ENCODE measurements at regions not wholly inside any gene's neighbourhood (a gene's known extent, or its start where the extent isn't known, plus 50 kb on each side); places are given as distances from the start of the nearest gene placed in this dataset.
A peak's percentile ranks its signal among the peaks of the same experiment; 100 is the strongest.
"Not testable (repeated sequence)": the region's sequence is repeated elsewhere in the genome, so short reads cannot be mapped to it uniquely, and the experiment has no call there.

GRCh38 chr3:64438812-64439211 lies 213.5 kb upstream of the PRICKLE2 start:
- Histone ChIP-seq H3K79me1 (ENCODE audit: low read depth, low read length) (no peaks in the 10 kb centered on the region), H3K4me3 (ENCODE audit: low read length in 2 of 2) (no peak overlapping the region), H2AK5ac (ENCODE audit: low read depth, low read length) (no peak overlapping the region), H3K36me3 (replicated peaks in 1 of 2; ENCODE audit: control insufficient read depth in 2 of 2, insufficient read depth in 2 of 2, low read length in 2 of 2) (no peaks in the 10 kb centered on the region), H3K14ac (ENCODE audit: low read length) (no peak overlapping the region), H2BK120ac (ENCODE audit: low read depth, low read length) (no peak overlapping the region), H3K27ac (replicated peaks; ENCODE audit: low read length) (no peak overlapping the region), H2BK15ac (ENCODE audit: low read length) (no peak overlapping the region), H3K9ac (ENCODE audit: low read depth, low read length, poor library complexity) (no peak overlapping the region), H2BK5ac (ENCODE audit: low read length) (no peak overlapping the region), H3K9me3 (replicated peaks in 1 of 2; ENCODE audit: control insufficient read depth in 2 of 2, insufficient read depth in 1 of 2, low read depth in 1 of 2, low read length in 2 of 2) (peaks cover 0 to 7% of the 10 kb centered on the region in 2 donors), H3K23ac (ENCODE audit: low read depth, low read length, poor library complexity) (no peak overlapping the region), H3K4ac (ENCODE audit: low read length) (no peak overlapping the region), H3K27me3 (ENCODE audit: control insufficient read depth in 3 of 3, insufficient read depth in 3 of 3, low read depth in 1 of 3, low read length in 3 of 3) (peaks cover 0 to 13% (median 1%) of the 10 kb centered on the region in 3 experiments), H3K18ac (ENCODE audit: low read length) (no peak overlapping the region), H4K91ac (ENCODE audit: low read depth, low read length, poor library complexity) (no peak overlapping the region), H2AFZ (ENCODE audit: low read length) (peak overlapping the region; percentile 9), H3K4me1 (ENCODE audit: control insufficient read depth in 2 of 2, insufficient read depth in 1 of 2, low read depth in 1 of 2, low read length in 2 of 2) (peaks cover 1 to 3% of the 10 kb centered on the region in 2 donors), H4K8ac (ENCODE audit: low read depth, low read length) (no peak overlapping the region), H3K4me2 (ENCODE audit: insufficient read depth, low read length, poor library complexity, severe bottlenecking) (no peak overlapping the region), H2BK12ac (ENCODE audit: low read length) (no peak overlapping the region)
- no CpG with 5 or more reads among the region's 7 CpGs for WGBS, 2 donors (ENCODE audit: extremely low coverage in 2 of 2, insufficient read length in 2 of 2, insufficient replicate concordance in 1 of 2)
- DNase-seq (ENCODE audit: low spot score) = no peak

- Histone ChIP-seq H3K27me3 (ENCODE audit: control insufficient read depth in 3 of 3, insufficient read depth in 3 of 3, low read depth in 1 of 3, low read length in 3 of 3) (peaks cover 0 to 13% (median 0%) of the 10 kb centered on the region in 3 experiments), H2BK5ac (ENCODE audit: low read length) (no peak overlapping the region), H3K27ac (replicated peaks; ENCODE audit: low read length) (no peak overlapping the region), H2BK120ac (ENCODE audit: low read depth, low read length) (no peak overlapping the region), H3K36me3 (replicated peaks in 1 of 2; ENCODE audit: control insufficient read depth in 2 of 2, insufficient read depth in 2 of 2, low read length in 2 of 2) (no peaks in the 10 kb centered on the region), H2BK15ac (ENCODE audit: low read length) (no peak overlapping the region), H2AFZ (ENCODE audit: low read length) (no peak overlapping the region), H3K9me3 (replicated peaks in 1 of 2; ENCODE audit: control insufficient read depth in 2 of 2, insufficient read depth in 1 of 2, low read depth in 1 of 2, low read length in 2 of 2) (peaks cover 0 to 10% of the 10 kb centered on the region in 2 donors), H3K23ac (ENCODE audit: low read depth, low read length, poor library complexity) (no peak overlapping the region), H2BK12ac (ENCODE audit: low read length) (no peak overlapping the region), H3K4ac (ENCODE audit: low read length) (no peak overlapping the region), H4K91ac (ENCODE audit: low read depth, low read length, poor library complexity) (no peak overlapping the region), H3K4me2 (ENCODE audit: insufficient read depth, low read length, poor library complexity, severe bottlenecking) (no peak overlapping the region), H3K14ac (ENCODE audit: low read length) (no peak overlapping the region), H3K9ac (ENCODE audit: low read depth, low read length, poor library complexity) (no peak overlapping the region), H3K18ac (ENCODE audit: low read length) (no peak overlapping the region), H2AK5ac (ENCODE audit: low read depth, low read length) (no peak overlapping the region), H3K79me1 (ENCODE audit: low read depth, low read length) (no peaks in the 10 kb centered on the region), H3K4me1 (ENCODE audit: control insufficient read depth in 2 of 2, insufficient read depth in 1 of 2, low read depth in 1 of 2, low read length in 2 of 2) (peaks cover 1 to 3% of the 10 kb centered on the region in 2 donors), H4K8ac (ENCODE audit: low read depth, low read length) (no peak overlapping the region), H3K4me3 (ENCODE audit: low read length in 2 of 2) (no peak overlapping the region)
- DNase-seq (ENCODE audit: low spot score) = no peak
- WGBS, 2 donors (ENCODE audit: extremely low coverage in 2 of 2, insufficient read length in 2 of 2, insufficient replicate concordance in 1 of 2) = no CpG with 5 or more reads among the region's 1 CpG
These were observed 212.8 kb upstream of the PRICKLE2 start for GRCh38 chr3:64438066-64438465.

- no peaks in the 10 kb centered on the region for H3K36me3 ChIP-seq (replicated peaks in 1 of 2; ENCODE audit: control insufficient read depth in 2 of 2, insufficient read depth in 2 of 2, low read length in 2 of 2)
- no peak overlapping the region for H3K4me2 ChIP-seq (ENCODE audit: insufficient read depth, low read length, poor library complexity, severe bottlenecking)
- H4K8ac ChIP-seq (ENCODE audit: low read depth, low read length) = no peak overlapping the region
- no peak overlapping the region for H3K14ac ChIP-seq (ENCODE audit: low read length)
- peaks cover 0 to 10% of the 10 kb centered on the region in 2 donors for H3K9me3 ChIP-seq (replicated peaks in 1 of 2; ENCODE audit: control insufficient read depth in 2 of 2, insufficient read depth in 1 of 2, low read depth in 1 of 2, low read length in 2 of 2)
- H2AFZ ChIP-seq (ENCODE audit: low read length) = no peak overlapping the region
- H3K4me1 ChIP-seq (ENCODE audit: control insufficient read depth in 2 of 2, insufficient read depth in 1 of 2, low read depth in 1 of 2, low read length in 2 of 2) = peaks cover 1 to 3% of the 10 kb centered on the region in 2 donors
- no peak overlapping the region for H4K91ac ChIP-seq (ENCODE audit: low read depth, low read length, poor library complexity)
- H2BK5ac ChIP-seq (ENCODE audit: low read length) = no peak overlapping the region
- no CpG with 5 or more reads among the region's 5 CpGs for WGBS, 2 donors (ENCODE audit: extremely low coverage in 2 of 2, insufficient read length in 2 of 2, insufficient replicate concordance in 1 of 2)
- H2BK15ac ChIP-seq (ENCODE audit: low read length) = no peak overlapping the region
- DNase-seq (ENCODE audit: low spot score) = no peak
- H3K4ac ChIP-seq (ENCODE audit: low read length) = no peak overlapping the region
- H3K9ac ChIP-seq (ENCODE audit: low read depth, low read length, poor library complexity) = no peak overlapping the region
- no peak overlapping the region for H2BK12ac ChIP-seq (ENCODE audit: low read length)
- no peak overlapping the region for H2BK120ac ChIP-seq (ENCODE audit: low read depth, low read length)
- H3K4me3 ChIP-seq (ENCODE audit: low read length in 2 of 2) = no peak overlapping the region
- no peak overlapping the region for H3K27ac ChIP-seq (replicated peaks; ENCODE audit: low read length)
- H2AK5ac ChIP-seq (ENCODE audit: low read depth, low read length) = no peak overlapping the region
- peaks cover 0 to 6% (median 0%) of the 10 kb centered on the region in 3 experiments for H3K27me3 ChIP-seq (ENCODE audit: control insufficient read depth in 3 of 3, insufficient read depth in 3 of 3, low read depth in 1 of 3, low read length in 3 of 3)
- no peaks in the 10 kb centered on the region for H3K79me1 ChIP-seq (ENCODE audit: low read depth, low read length)
- H3K23ac ChIP-seq (ENCODE audit: low read depth, low read length, poor library complexity) = no peak overlapping the region
- no peak overlapping the region for H3K18ac ChIP-seq (ENCODE audit: low read length)
These were observed 211.9 kb upstream of the PRICKLE2 start for GRCh38 chr3:64437131-64437530.

GRCh38 chr3:64435023-64435422 lies 209.8 kb upstream of the PRICKLE2 start:
- not testable (repeated sequence) for H2BK5ac ChIP-seq (ENCODE audit: low read length); H3K4ac ChIP-seq (ENCODE audit: low read length); H3K36me3 ChIP-seq (replicated peaks in 1 of 2; ENCODE audit: control insufficient read depth in 2 of 2, insufficient read depth in 2 of 2, low read length in 2 of 2); H3K23ac ChIP-seq (ENCODE audit: low read depth, low read length, poor library complexity); H3K4me1 ChIP-seq (ENCODE audit: control insufficient read depth in 2 of 2, insufficient read depth in 1 of 2, low read depth in 1 of 2, low read length in 2 of 2); H4K91ac ChIP-seq (ENCODE audit: low read depth, low read length, poor library complexity); H3K27me3 ChIP-seq (ENCODE audit: control insufficient read depth in 3 of 3, insufficient read depth in 3 of 3, low read depth in 1 of 3, low read length in 3 of 3); DNase-seq (ENCODE audit: low spot score); H2BK12ac ChIP-seq (ENCODE audit: low read length); H2AFZ ChIP-seq (ENCODE audit: low read length); H3K79me1 ChIP-seq (ENCODE audit: low read depth, low read length); H3K18ac ChIP-seq (ENCODE audit: low read length); H3K27ac ChIP-seq (replicated peaks; ENCODE audit: low read length); H3K4me3 ChIP-seq (ENCODE audit: low read length in 2 of 2); H2AK5ac ChIP-seq (ENCODE audit: low read depth, low read length); H3K14ac ChIP-seq (ENCODE audit: low read length); H3K9ac ChIP-seq (ENCODE audit: low read depth, low read length, poor library complexity); H2BK120ac ChIP-seq (ENCODE audit: low read depth, low read length); H4K8ac ChIP-seq (ENCODE audit: low read depth, low read length); H2BK15ac ChIP-seq (ENCODE audit: low read length); H3K4me2 ChIP-seq (ENCODE audit: insufficient read depth, low read length, poor library complexity, severe bottlenecking)
- peaks cover 1 to 16% of the 10 kb centered on the region in 2 donors for H3K9me3 ChIP-seq (replicated peaks in 1 of 2; ENCODE audit: control insufficient read depth in 2 of 2, insufficient read depth in 1 of 2, low read depth in 1 of 2, low read length in 2 of 2)
- WGBS, 2 donors (ENCODE audit: extremely low coverage in 2 of 2, insufficient read length in 2 of 2, insufficient replicate concordance in 1 of 2) = no CpG with 5 or more reads among the region's 2 CpGs
